ENCODE measurements at regions not wholly inside any gene's neighbourhood (a gene's known extent, or its start where the extent isn't known, plus 50 kb on each side); places are given as distances from the start of the nearest gene placed in this dataset.

- Histone ChIP-seq H3K79me2 (ENCODE audit: low read depth) (no peaks in the 10 kb centered on the region), H3K9ac (no peak overlapping the region), H3K4me3 (no peak overlapping the region), H3K9me3 (ENCODE audit: low read depth) (no peaks in the 10 kb centered on the region), H3K36me3 (no peaks in the 10 kb centered on the region), H3F3A (ENCODE audit: low read depth) (no peaks in the 10 kb centered on the region), H3K27me3 (no peaks in the 10 kb centered on the region), H3K4me2 (no peak overlapping the region), H3K27ac (no peak overlapping the region), H2AFZ (replicated peaks) (no peak overlapping the region), H4K20me1 (ENCODE audit: low read depth) (no peaks in the 10 kb centered on the region), H3K4me1 (no peaks in the 10 kb centered on the region)
- no peak for DNase-seq (ENCODE audit: low spot score)
- H3K4me3 Mint-ChIP-seq, result no peak overlapping the region
- H3K9me3 Mint-ChIP-seq, result no peaks in the 10 kb centered on the region
- TF ChIP-seq CTCF (IDR thresholded peaks at IDR 0.05), result no peak
- no peak for TF ChIP-seq EZH2phosphoT487 (IDR thresholded peaks at IDR 0.05)
- TF ChIP-seq EZH2 (IDR thresholded peaks at IDR 0.05), result no peak
- peaks cover 14% of the 10 kb centered on the region for H3K27me3 Mint-ChIP-seq (ENCODE audit: insufficient read depth, low read depth)
- H3K4me1 Mint-ChIP-seq, result peaks cover 39% of the 10 kb centered on the region
- H3K27ac Mint-ChIP-seq, result peak overlapping the region; percentile 59
- no peaks in the 10 kb centered on the region for H3K36me3 Mint-ChIP-seq
These were observed 372.4 kb upstream of the IRX4 start for GRCh38 chr5:2254880-2255750.

- no peak overlapping the region for H3K4me3 ChIP-seq
- H3K27me3 ChIP-seq, result no peaks in the 10 kb centered on the region
- H3K27ac ChIP-seq, result no peak overlapping the region
- Mint-ChIP-seq H3K27ac (no peak overlapping the region), H3K27me3 (ENCODE audit: insufficient read depth, low read depth) (peaks cover 14% of the 10 kb centered on the region), H3K4me1 (peaks cover 39% of the 10 kb centered on the region), H3K9me3 (no peaks in the 10 kb centered on the region), H3K36me3 (no peaks in the 10 kb centered on the region), H3K4me3 (no peak overlapping the region)
- no peak overlapping the region for H3K4me2 ChIP-seq
- no peaks in the 10 kb centered on the region for H3K79me2 ChIP-seq (ENCODE audit: low read depth)
- H3K4me1 ChIP-seq, result no peaks in the 10 kb centered on the region
- TF ChIP-seq EZH2phosphoT487 (IDR thresholded peaks at IDR 0.05), result no peak
- peak; percentile 12 for TF ChIP-seq CTCF (IDR thresholded peaks at IDR 0.05)
- TF ChIP-seq EZH2 (IDR thresholded peaks at IDR 0.05), result no peak
- no peaks in the 10 kb centered on the region for H3F3A ChIP-seq (ENCODE audit: low read depth)
- no peak overlapping the region for H3K9ac ChIP-seq
- no peaks in the 10 kb centered on the region for H3K36me3 ChIP-seq
- no peak overlapping the region for H2AFZ ChIP-seq (replicated peaks)
- H3K9me3 ChIP-seq (ENCODE audit: low read depth), result no peaks in the 10 kb centered on the region
- no peaks in the 10 kb centered on the region for H4K20me1 ChIP-seq (ENCODE audit: low read depth)
- no peak for DNase-seq (ENCODE audit: low spot score)
These were observed 371.7 kb upstream of the IRX4 start for GRCh38 chr5:2254406-2254805.

- Histone ChIP-seq H3K4me2 (no peak overlapping the region), H3K27me3 (no peaks in the 10 kb centered on the region), H3F3A (ENCODE audit: low read depth) (no peaks in the 10 kb centered on the region), H2AFZ (replicated peaks) (peak overlapping the region; percentile 28), H3K27ac (no peak overlapping the region), H3K4me1 (no peaks in the 10 kb centered on the region), H3K79me2 (ENCODE audit: low read depth) (no peaks in the 10 kb centered on the region), H3K9me3 (ENCODE audit: low read depth) (no peaks in the 10 kb centered on the region), H4K20me1 (ENCODE audit: low read depth) (no peaks in the 10 kb centered on the region), H3K36me3 (no peaks in the 10 kb centered on the region), H3K9ac (no peak overlapping the region), H3K4me3 (no peak overlapping the region)
- Mint-ChIP-seq H3K27ac (peak overlapping the region; percentile 90), H3K4me1 (peaks cover 36% of the 10 kb centered on the region), H3K27me3 (ENCODE audit: insufficient read depth, low read depth) (peaks cover 10% of the 10 kb centered on the region), H3K36me3 (no peaks in the 10 kb centered on the region), H3K9me3 (peaks cover 4% of the 10 kb centered on the region), H3K4me3 (no peak overlapping the region)
- TF ChIP-seq EZH2 (IDR thresholded peaks at IDR 0.05) (no peak), EZH2phosphoT487 (IDR thresholded peaks at IDR 0.05) (no peak), CTCF (IDR thresholded peaks at IDR 0.05) (no peak)
- DNase-seq (ENCODE audit: low spot score), result no peak
These were observed 370.6 kb upstream of the IRX4 start for GRCh38 chr5:2253040-2253975.

Data from neural progenitor cell (in vitro differentiated cells).